ENCODE measurements at regions not wholly inside any gene's neighbourhood (a gene's known extent, or its start where the extent isn't known, plus 50 kb on each side); places are given as distances from the start of the nearest gene placed in this dataset.

DNA sequence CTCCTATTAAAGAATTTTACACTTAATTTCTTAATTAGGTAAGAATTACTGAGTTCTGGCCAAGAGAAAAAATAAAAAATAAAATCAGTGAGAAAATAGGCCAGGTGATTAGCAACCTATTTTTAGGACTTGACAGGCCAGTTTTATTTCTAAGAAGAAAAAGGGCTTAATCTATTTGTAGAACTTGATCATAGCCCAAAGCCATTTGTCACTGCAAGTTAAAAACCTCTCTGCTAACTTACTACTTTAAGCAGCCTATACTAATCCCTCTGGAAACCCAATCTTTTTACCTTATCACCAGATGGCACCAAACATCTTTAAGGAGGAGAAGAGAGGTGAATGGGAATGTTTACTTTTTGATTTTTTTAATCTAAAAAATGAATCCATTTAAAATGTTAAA lies 222.1 kb upstream of the RHOBTB1 start:
- peaks cover 14% of the 10 kb centered on the region for H3K9me3 Mint-ChIP-seq (ENCODE audit: unreplicated experiment)
- no peak overlapping the region for H3K27ac Mint-ChIP-seq (ENCODE audit: unreplicated experiment)
- TF ChIP-seq CTCF (IDR thresholded peaks at IDR 0.05): no peak
- DNase-seq (ENCODE audit: extremely low spot score, unreplicated experiment): no peak
- peaks cover 6% of the 10 kb centered on the region for H3K36me3 Mint-ChIP-seq (ENCODE audit: unreplicated experiment)
- H3K4me1 Mint-ChIP-seq (ENCODE audit: unreplicated experiment): peaks cover 5% of the 10 kb centered on the region
- H3K27me3 Mint-ChIP-seq (ENCODE audit: unreplicated experiment): peaks cover 8% of the 10 kb centered on the region
- H3K4me3 Mint-ChIP-seq (ENCODE audit: unreplicated experiment): no peak overlapping the region

GRCh38 chr10:61164458-61165160 lies 220.6 kb upstream of the RHOBTB1 start:
- Mint-ChIP-seq H3K36me3 (ENCODE audit: unreplicated experiment) (peaks cover 6% of the 10 kb centered on the region), H3K9me3 (ENCODE audit: unreplicated experiment) (peaks cover 14% of the 10 kb centered on the region), H3K27ac (ENCODE audit: unreplicated experiment) (no peak overlapping the region), H3K4me3 (ENCODE audit: unreplicated experiment) (no peak overlapping the region), H3K4me1 (ENCODE audit: unreplicated experiment) (peaks cover 5% of the 10 kb centered on the region), H3K27me3 (ENCODE audit: unreplicated experiment) (peaks cover 2% of the 10 kb centered on the region)
- no peak for DNase-seq (ENCODE audit: extremely low spot score, unreplicated experiment)
- TF ChIP-seq CTCF (IDR thresholded peaks at IDR 0.05): no peak

- peaks cover 6% of the 10 kb centered on the region for H3K36me3 Mint-ChIP-seq (ENCODE audit: unreplicated experiment)
- no peak overlapping the region for H3K27ac Mint-ChIP-seq (ENCODE audit: unreplicated experiment)
- peaks cover 18% of the 10 kb centered on the region for H3K9me3 Mint-ChIP-seq (ENCODE audit: unreplicated experiment)
- DNase-seq (ENCODE audit: extremely low spot score, unreplicated experiment): no peak
- H3K27me3 Mint-ChIP-seq (ENCODE audit: unreplicated experiment): peaks cover 2% of the 10 kb centered on the region
- peaks cover 12% of the 10 kb centered on the region for H3K4me1 Mint-ChIP-seq (ENCODE audit: unreplicated experiment)
- H3K4me3 Mint-ChIP-seq (ENCODE audit: unreplicated experiment): no peak overlapping the region
- no peak for TF ChIP-seq CTCF (IDR thresholded peaks at IDR 0.05)
Measured at GRCh38 chr10:61163403-61163802, 219.4 kb upstream of the RHOBTB1 start.

- Mint-ChIP-seq H3K9me3 (ENCODE audit: unreplicated experiment) (peaks cover 7% of the 10 kb centered on the region), H3K36me3 (ENCODE audit: unreplicated experiment) (no peaks in the 10 kb centered on the region), H3K4me3 (ENCODE audit: unreplicated experiment) (no peak overlapping the region), H3K27ac (ENCODE audit: unreplicated experiment) (no peak overlapping the region), H3K4me1 (ENCODE audit: unreplicated experiment) (peaks cover 27% of the 10 kb centered on the region), H3K27me3 (ENCODE audit: unreplicated experiment) (peaks cover 2% of the 10 kb centered on the region)
- TF ChIP-seq CTCF (IDR thresholded peaks at IDR 0.05): no peak
- no peak for DNase-seq (ENCODE audit: extremely low spot score, unreplicated experiment)
Measured at GRCh38 chr10:61160253-61160652, 216.3 kb upstream of the RHOBTB1 start.

GRCh38 chr10:61159253-61159652 lies 215.3 kb upstream of the RHOBTB1 start:
- DNase-seq (ENCODE audit: extremely low spot score, unreplicated experiment): no peak
- Mint-ChIP-seq H3K4me3 (ENCODE audit: unreplicated experiment) (no peak overlapping the region), H3K27me3 (ENCODE audit: unreplicated experiment) (peaks cover 2% of the 10 kb centered on the region), H3K4me1 (ENCODE audit: unreplicated experiment) (peaks cover 23% of the 10 kb centered on the region), H3K9me3 (ENCODE audit: unreplicated experiment) (peaks cover 7% of the 10 kb centered on the region), H3K27ac (ENCODE audit: unreplicated experiment) (no peak overlapping the region), H3K36me3 (ENCODE audit: unreplicated experiment) (no peaks in the 10 kb centered on the region)
- TF ChIP-seq CTCF (IDR thresholded peaks at IDR 0.05): no peak

Data from osteocyte (in vitro differentiated cells).